HFFc6 (cell line): ENCODE measurements at regions not wholly inside any gene's neighbourhood (a gene's known extent, or its start where the extent isn't known, plus 50 kb on each side); places are given as distances from the start of the nearest gene placed in this dataset.

Experiments
- DNase-seq: peaks from one replicate; pipeline ENCODE4 v3.0.0-alpha.2; 2018
- H3K27ac Mint-ChIP-seq: 2 replicates; pipeline ENCODE4 v1.8.0; 2020; ENCODE audit warnings: mild to moderate bottlenecking, mixed read lengths
- H3K27me3 Mint-ChIP-seq: 2 replicates; pipeline ENCODE4 v1.8.0; 2021; ENCODE audit warnings: mild to moderate bottlenecking, moderate library complexity, mixed read lengths; ENCODE audit not compliant: insufficient read depth
- H3K36me3 Mint-ChIP-seq: 2 replicates; pipeline ENCODE4 v1.8.0; 2021; ENCODE audit warnings: low read depth, mixed read lengths
- H3K4me1 Mint-ChIP-seq: 2 replicates; pipeline ENCODE4 v1.8.0; 2020; ENCODE audit warnings: low read depth, mixed read lengths
- H3K4me3 Mint-ChIP-seq: 2 replicates; pipeline ENCODE4 v1.8.0; 2020; ENCODE audit warnings: mild to moderate bottlenecking, moderate library complexity, mixed read lengths
- H3K9me3 Mint-ChIP-seq: 2 replicates; pipeline ENCODE4 v1.8.0; 2020; ENCODE audit warnings: mild to moderate bottlenecking, mixed read lengths
- CTCF ChIP-seq: fragments of 200-600 bp; sonication (generic); IDR thresholded peaks from 2 replicates; pipeline ENCODE4 v1.5.0; 2021; ENCODE audit warnings: antibody characterized with exemption, mild to moderate bottlenecking

GRCh38 chr5:89981878-89982773 is 427.4 kb downstream of the CETN3 start:
- H3K4me3 Mint-ChIP-seq, result no peak overlapping the region
- no peak for TF ChIP-seq CTCF
- no peaks in the 10 kb centered on the region; the same call in 1 of the 2 replicates for H3K27me3 Mint-ChIP-seq
- H3K4me1 Mint-ChIP-seq, result no peaks in the 10 kb centered on the region
- peaks cover 24% of the 10 kb centered on the region for H3K9me3 Mint-ChIP-seq
- DNase-seq, result no peak
- no peak overlapping the region for H3K27ac Mint-ChIP-seq
- H3K36me3 Mint-ChIP-seq, result no peaks in the 10 kb centered on the region

GRCh38 chr5:89981021-89981420 is 428.5 kb downstream of the CETN3 start:
- Mint-ChIP-seq H3K4me1 (no peaks in the 10 kb centered on the region), H3K27me3 (no peaks in the 10 kb centered on the region; the same call in 1 of the 2 replicates), H3K4me3 (no peak overlapping the region), H3K9me3 (peaks cover 24% of the 10 kb centered on the region), H3K36me3 (no peaks in the 10 kb centered on the region), H3K27ac (no peak overlapping the region)
- TF ChIP-seq CTCF, result no peak
- DNase-seq, result no peak

GRCh38 chr5:89973516-89973915 is 436.0 kb downstream of the CETN3 start:
- TF ChIP-seq CTCF, result no peak
- Mint-ChIP-seq H3K27ac (no peak overlapping the region), H3K4me3 (no peak overlapping the region), H3K9me3 (peaks cover 21% of the 10 kb centered on the region), H3K27me3 (no peaks in the 10 kb centered on the region), H3K36me3 (no peaks in the 10 kb centered on the region), H3K4me1 (no peaks in the 10 kb centered on the region)
- DNase-seq, result no peak

GRCh38 chr5:89972901-89973300 is 436.7 kb downstream of the CETN3 start:
- no peak for DNase-seq
- H3K4me3 Mint-ChIP-seq, result no peak overlapping the region
- peaks cover 18% of the 10 kb centered on the region for H3K9me3 Mint-ChIP-seq

GRCh38 chr5:89968958-89969381 is 440.6 kb downstream of the CETN3 start:
- Mint-ChIP-seq H3K27me3 (no peaks in the 10 kb centered on the region), H3K4me3 (no peak overlapping the region), H3K9me3 (peaks cover 16% of the 10 kb centered on the region), H3K27ac (no peak overlapping the region), H3K4me1 (no peaks in the 10 kb centered on the region), H3K36me3 (no peaks in the 10 kb centered on the region)
- DNase-seq, result no peak
- no peak for TF ChIP-seq CTCF

More at GRCh38 chr5:89972901-89973300, 436.7 kb downstream of the CETN3 start:
- TF ChIP-seq CTCF, result no peak
- Mint-ChIP-seq H3K4me1 (no peaks in the 10 kb centered on the region), H3K36me3 (no peaks in the 10 kb centered on the region), H3K27ac (no peak overlapping the region), H3K27me3 (no peaks in the 10 kb centered on the region)
